ENCODE measurements at regions not wholly inside any gene's neighbourhood (a gene's known extent, or its start where the extent isn't known, plus 50 kb on each side); places are given as distances from the start of the nearest gene placed in this dataset.

GRCh38 chr7:40986351-40986873 lies 716.5 kb downstream of the INHBA start:
- no peak for TF ChIP-seq CTCF (IDR thresholded peaks at IDR 0.05)
- H3K9me3 ChIP-seq = no peaks in the 10 kb centered on the region
- DNase-seq (no peak), ATAC-seq (no peak)
- H3K27ac ChIP-seq = no peak overlapping the region
- H3K27me3 ChIP-seq = no peaks in the 10 kb centered on the region
- intact Hi-C loops (cut with DNase I) = no loop called here
- H3K4me1 ChIP-seq = no peaks in the 10 kb centered on the region
- no peak overlapping the region for H3K4me3 ChIP-seq
- no peaks in the 10 kb centered on the region for H3K36me3 ChIP-seq

- Histone ChIP-seq H3K4me3 (no peak overlapping the region), H3K27ac (no peak overlapping the region), H3K36me3 (no peaks in the 10 kb centered on the region), H3K27me3 (no peaks in the 10 kb centered on the region), H3K9me3 (no peaks in the 10 kb centered on the region), H3K4me1 (no peaks in the 10 kb centered on the region)
- ATAC-seq = no peak
- DNase-seq = no peak
- TF ChIP-seq CTCF (IDR thresholded peaks at IDR 0.05) = no peak
- intact Hi-C loops (cut with DNase I) = no loop called here
These were observed 719.8 kb downstream of the INHBA start for GRCh38 chr7:40983111-40983510.

GRCh38 chr7:40979296-40979695 lies 723.6 kb downstream of the INHBA start:
- DNase-seq (no peak), ATAC-seq (no peak)
- TF ChIP-seq CTCF (IDR thresholded peaks at IDR 0.05) = no peak

DNA sequence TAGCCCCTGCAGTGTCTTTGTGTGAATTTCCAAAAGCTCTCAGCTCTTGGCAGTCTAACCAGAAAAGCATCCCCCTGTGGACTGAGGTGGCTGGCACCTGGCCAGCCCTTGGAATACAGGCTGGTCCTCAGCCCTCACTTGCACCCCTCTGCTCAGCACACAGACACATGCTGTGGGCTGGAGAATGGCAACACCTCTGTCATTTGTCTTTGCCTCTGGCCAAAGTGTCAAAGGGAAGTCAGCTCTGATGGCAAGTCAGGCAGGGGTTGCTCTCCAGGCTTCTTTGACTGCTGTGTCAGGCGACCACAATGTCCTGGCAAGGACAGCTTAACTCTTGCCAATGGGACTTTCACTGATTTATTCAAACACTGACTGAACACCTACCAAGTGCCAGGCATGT lies 724.8 kb downstream of the INHBA start:
- intact Hi-C loops (cut with DNase I) = no loop called here

More at GRCh38 chr7:40979296-40979695, 723.6 kb downstream of the INHBA start:
- Histone ChIP-seq H3K27ac (no peak overlapping the region), H3K4me3 (no peak overlapping the region), H3K27me3 (no peaks in the 10 kb centered on the region), H3K9me3 (no peaks in the 10 kb centered on the region), H3K4me1 (no peaks in the 10 kb centered on the region), H3K36me3 (no peaks in the 10 kb centered on the region)
- intact Hi-C loops (cut with DNase I) = no loop called here

GRCh38 chr7:40977533-40977932 lies 725.4 kb downstream of the INHBA start:
- no peak for ATAC-seq
- H3K4me1 ChIP-seq = no peaks in the 10 kb centered on the region
- TF ChIP-seq CTCF (IDR thresholded peaks at IDR 0.05) = no peak
- intact Hi-C loops (cut with DNase I) = no loop called here
- no peaks in the 10 kb centered on the region for H3K36me3 ChIP-seq
- H3K27ac ChIP-seq = no peak overlapping the region
- H3K27me3 ChIP-seq = no peaks in the 10 kb centered on the region
- no peaks in the 10 kb centered on the region for H3K9me3 ChIP-seq
- no peak overlapping the region for H3K4me3 ChIP-seq
- DNase-seq = no peak

More for the DNA sequence above, 724.8 kb downstream of the INHBA start:
- no peaks in the 10 kb centered on the region for H3K4me1 ChIP-seq
- no peaks in the 10 kb centered on the region for H3K9me3 ChIP-seq
- no peak overlapping the region for H3K27ac ChIP-seq
- DNase-seq = no peak
- ATAC-seq = no peak
- H3K36me3 ChIP-seq = no peaks in the 10 kb centered on the region
- no peak for TF ChIP-seq CTCF (IDR thresholded peaks at IDR 0.05)
- H3K4me3 ChIP-seq = no peak overlapping the region
- H3K27me3 ChIP-seq = no peaks in the 10 kb centered on the region

Data from left lung (tissue), 4 donors.